Neutrophil (primary cell): ENCODE measurements at regions not wholly inside any gene's neighbourhood (a gene's known extent, or its start where the extent isn't known, plus 50 kb on each side); places are given as distances from the start of the nearest gene placed in this dataset.

Experiments used
- H3K27ac ChIP-seq: fragments of 200-600 bp; sonication (generic); 2 replicates; pipeline ENCODE4 v1.5.1; 2016; ENCODE audit warnings: mild to moderate bottlenecking, moderate library complexity
- H3K27me3 ChIP-seq: fragments of 200-600 bp; sonication (generic); 2 replicates; pipeline ENCODE4 v1.6.0; 2016; ENCODE audit warnings: mild to moderate bottlenecking
- H3K36me3 ChIP-seq: fragments of 200-600 bp; sonication (generic); 2 replicates; pipeline ENCODE4 v1.5.1; 2017
- H3K4me1 ChIP-seq, 2 experiments: fragments of 200-600 bp in 1 of 2; sonication (generic) in 1 of 2; 1 replicate in 1 of 2; 2 replicates in 1 of 2; pipeline versions ENCODE4 v1.5.1 to v1.6.1; 2013 to 2016; ENCODE audit warnings: low read depth in 1 of 2, low read length in 1 of 2, mild to moderate bottlenecking in 1 of 2, moderate library complexity in 1 of 2; ENCODE audit not compliant: control insufficient read depth in 1 of 2, insufficient read depth in 1 of 2
- H3K4me3 ChIP-seq, 2 experiments: fragments of 200-600 bp in 1 of 2; sonication (generic) in 1 of 2; 1 replicate in 1 of 2; 2 replicates in 1 of 2; pipeline ENCODE4 v1.5.1; 2013 to 2016; ENCODE audit warnings: low read depth in 1 of 2, low read length in 1 of 2, mild to moderate bottlenecking in 1 of 2, moderate library complexity in 1 of 2
- H3K9me3 ChIP-seq: fragments of 200-600 bp; sonication (generic); 2 replicates; pipeline ENCODE4 v1.5.1; 2016
- CTCF ChIP-seq: fragments of 200-600 bp; sonication (generic); IDR thresholded peaks from 2 replicates; pipeline ENCODE4 v1.5.1; 2016; ENCODE audit warnings: antibody characterized with exemption

- H3K36me3 ChIP-seq = no peaks in the 10 kb centered on the region
- H3K27me3 ChIP-seq = no peaks in the 10 kb centered on the region
Measured at GRCh38 chr15:70545526-70545925, 217.8 kb downstream of the UACA start.

GRCh38 chr15:70541511-70541910 lies 221.8 kb downstream of the UACA start:
- no peaks in the 10 kb centered on the region for H3K9me3 ChIP-seq
- no peak for TF ChIP-seq CTCF
- H3K27ac ChIP-seq = no peak overlapping the region
- H3K36me3 ChIP-seq = no peaks in the 10 kb centered on the region
- H3K27me3 ChIP-seq = no peaks in the 10 kb centered on the region
- H3K4me1 ChIP-seq = no peaks in the 10 kb centered on the region
- H3K4me3 ChIP-seq = no peak overlapping the region

More at GRCh38 chr15:70545526-70545925, 217.8 kb downstream of the UACA start:
- TF ChIP-seq CTCF = no peak
- H3K27ac ChIP-seq = no peak overlapping the region
- H3K4me1 ChIP-seq = no peaks in the 10 kb centered on the region
- H3K4me3 ChIP-seq = no peak overlapping the region
- no peaks in the 10 kb centered on the region for H3K9me3 ChIP-seq

GRCh38 chr15:70539912-70540530 lies 223.3 kb downstream of the UACA start:
- H3K4me1 ChIP-seq = peaks cover 11 to 12% of the 10 kb centered on the region in 2 experiments
- H3K36me3 ChIP-seq = no peaks in the 10 kb centered on the region
- H3K9me3 ChIP-seq = no peaks in the 10 kb centered on the region
- H3K27me3 ChIP-seq = no peaks in the 10 kb centered on the region
- no peak overlapping the region for H3K4me3 ChIP-seq
- H3K27ac ChIP-seq = no peak overlapping the region
- no peak for TF ChIP-seq CTCF

- H3K27ac ChIP-seq = no peak overlapping the region
- H3K9me3 ChIP-seq = no peaks in the 10 kb centered on the region
- H3K27me3 ChIP-seq = no peaks in the 10 kb centered on the region
- H3K36me3 ChIP-seq = no peaks in the 10 kb centered on the region
- no peak for TF ChIP-seq CTCF
- H3K4me1 ChIP-seq = peaks cover 17 to 18% of the 10 kb centered on the region in 2 experiments
- H3K4me3 ChIP-seq = no peak overlapping the region
Measured at GRCh38 chr15:70539409-70539808, 223.9 kb downstream of the UACA start.

GRCh38 chr15:70538278-70538677 lies 225.1 kb downstream of the UACA start:
- H3K4me3 ChIP-seq = no peak overlapping the region
- H3K4me1 ChIP-seq = peaks cover 18 to 21% of the 10 kb centered on the region in 2 experiments
- no peak overlapping the region for H3K27ac ChIP-seq
- TF ChIP-seq CTCF = no peak
- no peaks in the 10 kb centered on the region for H3K9me3 ChIP-seq
- H3K36me3 ChIP-seq = no peaks in the 10 kb centered on the region
- H3K27me3 ChIP-seq = no peaks in the 10 kb centered on the region
